T-cell (primary cell): ENCODE measurements at regions not wholly inside any gene's neighbourhood (a gene's known extent, or its start where the extent isn't known, plus 50 kb on each side); places are given as distances from the start of the nearest gene placed in this dataset.
"Not testable (repeated sequence)": the region's sequence is repeated elsewhere in the genome, so short reads cannot be mapped to it uniquely, and the experiment has no call there.

Source experiments
- ATAC-seq, 4 experiments: fragments of 200-7000 bp in 3 of 4; fragments of 150-1000 bp in 1 of 4; cut with Tn5 transposase; replicated peaks in 1 of 4; 1 replicate in 3 of 4; 2 replicates in 1 of 4; pipeline ENCODE4 v1.10.0; 2021; ENCODE audit warnings: moderate library complexity in 3 of 4, mild to moderate bottlenecking in 2 of 4, moderate number of reproducible peaks in 1 of 4
- CTCF ChIA-PET, 2 donors: fragments of 300-600 bp; sonication (Branson Sonifier 250); formaldehyde crosslinking; loops; one replicate each; lab custom pipeline; 2022; ENCODE audit warnings: antibody characterized with exemption in 2 of 2; lab: Charles Lee
- POLR2A ChIA-PET, 2 donors: fragments of 300-600 bp; sonication (Branson Sonifier 250); formaldehyde crosslinking; loops; one replicate each; lab custom pipeline; 2022; ENCODE audit warnings: antibody characterized with exemption in 2 of 2; lab: Charles Lee
- DNase-seq, 35 experiments: peaks; one replicate each; pipeline versions ENCODE4 v3.0.0 to v3.0.0-alpha.2; 2013 to 2023
- H3K27ac ChIP-seq: one replicate; pipeline ENCODE4 v1.5.1; 2013; ENCODE audit warnings: low read length
- H3K27me3 ChIP-seq, 2 experiments: replicated peaks in 1 of 2; 1 replicate in 1 of 2; 2 replicates in 1 of 2; pipeline versions ENCODE4 v1.6.1 to v1.7.0; 2013; ENCODE audit warnings: low read length in 1 of 2, mixed read lengths in 1 of 2; ENCODE audit not compliant: control insufficient read depth in 2 of 2, insufficient read depth in 2 of 2; ENCODE audit errors: extremely low read depth in 1 of 2
- H3K36me3 ChIP-seq, 2 donors: 1 replicate in 1 of 2; 2 replicates in 1 of 2; pipeline versions ENCODE4 v1.6.1 to v1.7.0; 2013; ENCODE audit warnings: low read length in 1 of 2; ENCODE audit not compliant: control insufficient read depth in 2 of 2, insufficient read depth in 1 of 2; ENCODE audit errors: extremely low read depth in 1 of 2
- H3K4me1 ChIP-seq, 2 experiments: 1 replicate in 1 of 2; 2 replicates in 1 of 2; pipeline versions ENCODE4 v1.6.1 to v1.7.0; 2013; ENCODE audit warnings: low read length in 2 of 2, mixed read lengths in 1 of 2; ENCODE audit not compliant: insufficient read depth in 2 of 2, control insufficient read depth in 1 of 2; ENCODE audit errors: extremely low read depth in 1 of 2
- H3K4me3 ChIP-seq, 2 donors: 1 replicate in 1 of 2; 2 replicates in 1 of 2; pipeline versions ENCODE4 v1.5.1 to v1.7.0; 2013; ENCODE audit warnings: mild to moderate bottlenecking in 2 of 2, low read length in 1 of 2, moderate library complexity in 1 of 2; ENCODE audit not compliant: control insufficient read depth in 1 of 2; ENCODE audit errors: extremely low read depth in 1 of 2
- H3K9me3 ChIP-seq: 2 replicates; pipeline ENCODE4 v1.7.0; 2013
- H3K27ac Mint-ChIP-seq, 2 donors: one replicate each; pipeline ENCODE4 v1.8.0; 2020 to 2021; ENCODE audit warnings: mild to moderate bottlenecking in 2 of 2, mixed read lengths in 2 of 2
- H3K27me3 Mint-ChIP-seq, 2 donors: one replicate each; pipeline ENCODE4 v1.8.0; 2021 to 2022; ENCODE audit warnings: mixed read lengths in 2 of 2
- H3K36me3 Mint-ChIP-seq: one replicate; pipeline ENCODE4 v1.8.0; 2021; ENCODE audit warnings: mixed read lengths
- H3K4me1 Mint-ChIP-seq, 3 donors: one replicate each; pipeline ENCODE4 v1.8.0; 2020 to 2022; ENCODE audit warnings: mixed read lengths in 3 of 3, mild to moderate bottlenecking in 1 of 3
- H3K4me3 Mint-ChIP-seq, 3 donors: one replicate each; pipeline ENCODE4 v1.8.0; 2020 to 2022; ENCODE audit warnings: mild to moderate bottlenecking in 3 of 3, mixed read lengths in 3 of 3, moderate library complexity in 3 of 3
- H3K9me3 Mint-ChIP-seq, 3 donors: one replicate each; pipeline ENCODE4 v1.8.0; 2020 to 2022; ENCODE audit warnings: mixed read lengths in 3 of 3
- WGBS: methylation state at CpG from one replicate; pipeline ENCODE4 v1.1.5; 2013; ENCODE audit warnings: missing lambda C conversion rate; ENCODE audit not compliant: insufficient coverage; 5-methylcytosine and 5-hydroxymethylcytosine counted together

DNA sequence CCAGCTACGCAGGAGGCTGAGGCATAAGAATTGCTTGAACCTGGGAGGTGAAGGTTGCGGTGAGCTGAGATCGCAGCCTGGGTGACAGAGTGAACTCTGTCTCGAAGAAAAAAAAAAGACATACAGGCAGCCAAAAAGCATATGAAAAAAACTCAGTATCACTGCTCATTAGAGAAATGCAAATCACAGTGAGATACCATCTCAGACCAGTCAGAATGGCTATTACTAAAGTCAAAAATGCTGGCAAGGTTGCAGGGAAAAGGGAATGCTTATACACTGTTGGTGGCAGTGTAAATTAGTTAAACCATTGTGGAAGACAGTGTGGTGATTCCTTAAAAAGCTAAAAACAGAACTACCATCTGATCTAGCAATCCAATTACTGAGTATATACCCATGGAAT is 123.1 kb downstream of the CHIC2 start:
- H3K36me3 ChIP-seq = no peaks in the 10 kb centered on the region
- H3K4me1 ChIP-seq = no peaks in the 10 kb centered on the region
- ATAC-seq (no peak), DNase-seq (no peak)
- H3K27ac Mint-ChIP-seq = no peak overlapping the region
- no peaks in the 10 kb centered on the region for H3K4me1 Mint-ChIP-seq
- H3K36me3 Mint-ChIP-seq = peaks cover 14% of the 10 kb centered on the region
- ChIA-PET POLR2A (no interaction called here), CTCF (no interaction called here)
- H3K4me3 Mint-ChIP-seq = no peak overlapping the region
- no peak overlapping the region for H3K4me3 ChIP-seq
- H3K9me3 ChIP-seq = no peaks in the 10 kb centered on the region
- no peaks in the 10 kb centered on the region for H3K27me3 ChIP-seq
- peaks cover 0 to 4% of the 10 kb centered on the region in 2 donors for H3K27me3 Mint-ChIP-seq
- peaks cover 0 to 11% (median 0%) of the 10 kb centered on the region in 3 donors for H3K9me3 Mint-ChIP-seq
- no CpG with 5 or more reads among the region's 4 CpGs for WGBS
- H3K27ac ChIP-seq = no peak overlapping the region

- H3K9me3 Mint-ChIP-seq = peaks cover 0 to 11% (median 0%) of the 10 kb centered on the region in 3 donors
- WGBS = no CpG with 5 or more reads among the region's 3 CpGs
- DNase-seq, H3K27me3 Mint-ChIP-seq, H3K9me3 ChIP-seq, H3K4me1 ChIP-seq, H3K27me3 ChIP-seq, CTCF ChIA-PET, H3K27ac ChIP-seq, H3K4me3 Mint-ChIP-seq, H3K4me3 ChIP-seq, H3K36me3 ChIP-seq, H3K27ac Mint-ChIP-seq, H3K4me1 Mint-ChIP-seq, ATAC-seq, POLR2A ChIA-PET: not testable (repeated sequence)
- H3K36me3 Mint-ChIP-seq = peaks cover 21% of the 10 kb centered on the region
These were observed 124.5 kb downstream of the CHIC2 start for GRCh38 chr4:53939892-53940291.

DNA sequence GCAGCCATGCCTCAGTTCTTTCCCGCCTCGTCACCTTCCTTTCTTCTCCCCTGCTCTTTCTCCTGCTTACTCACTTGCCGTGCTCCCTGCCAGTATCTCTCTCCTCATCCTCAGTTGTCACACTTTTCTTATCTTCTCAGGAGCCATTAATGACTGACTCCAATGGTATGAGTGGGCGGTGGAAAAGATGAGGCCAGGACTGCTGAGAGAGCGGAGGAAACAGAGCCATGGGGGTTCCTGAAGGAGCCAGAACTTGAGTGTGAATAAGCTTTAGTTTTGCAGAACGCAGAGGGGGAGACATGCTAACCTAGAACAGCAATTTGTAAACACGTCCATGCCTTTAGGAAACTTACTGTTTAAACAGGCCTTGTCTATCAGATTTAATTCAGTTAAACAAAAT is 126.5 kb downstream of the CHIC2 start:
- Histone ChIP-seq H3K4me3 (no peak overlapping the region), H3K27ac (no peak overlapping the region), H3K4me1 (no peaks in the 10 kb centered on the region), H3K27me3 (no peaks in the 10 kb centered on the region), H3K9me3 (no peaks in the 10 kb centered on the region), H3K36me3 (no peaks in the 10 kb centered on the region)
- WGBS = 79% methylated on average over 3 of the region's 7 CpGs
- Mint-ChIP-seq H3K27me3 (peaks cover under 1 to 4% of the 10 kb centered on the region in 2 donors), H3K36me3 (peaks cover 22% of the 10 kb centered on the region), H3K4me1 (no peaks in the 10 kb centered on the region), H3K9me3 (peaks cover 0 to 11% (median 0%) of the 10 kb centered on the region in 3 donors), H3K4me3 (no peak overlapping the region), H3K27ac (no peak overlapping the region)
- no peak for ATAC-seq
- DNase-seq = no peak
- POLR2A ChIA-PET = no interaction called here
- CTCF ChIA-PET = no interaction called here

DNA sequence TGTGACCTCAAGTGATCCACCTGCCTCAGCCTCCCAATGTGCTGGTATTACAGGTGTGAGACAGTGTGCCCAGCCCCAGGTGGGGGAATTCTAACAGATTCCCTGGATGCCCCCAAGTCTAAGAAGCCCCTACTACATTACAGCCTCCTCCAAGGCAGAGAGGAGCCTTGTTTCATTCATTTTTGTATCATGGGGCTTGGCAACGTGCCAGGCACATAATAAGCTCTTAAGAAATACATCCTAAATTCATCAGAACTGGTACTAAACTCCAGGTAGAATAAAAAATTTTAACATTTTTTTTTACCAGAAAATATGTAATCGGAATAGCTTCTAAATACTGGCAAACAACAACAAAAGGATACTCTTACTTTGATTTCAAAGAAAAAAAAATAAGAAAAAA is 127.1 kb downstream of the CHIC2 start:
- Histone ChIP-seq H3K9me3 (no peaks in the 10 kb centered on the region), H3K4me1 (no peaks in the 10 kb centered on the region), H3K4me3 (no peak overlapping the region), H3K27ac (no peak overlapping the region), H3K27me3 (no peaks in the 10 kb centered on the region), H3K36me3 (no peaks in the 10 kb centered on the region)
- ChIA-PET CTCF (no interaction called here), POLR2A (no interaction called here)
- no peak overlapping the region for H3K4me3 Mint-ChIP-seq
- DNase-seq (no peak), ATAC-seq (no peak)
- no CpG with 5 or more reads among the region's 2 CpGs for WGBS
- no peak overlapping the region for H3K27ac Mint-ChIP-seq
- H3K9me3 Mint-ChIP-seq = peaks cover 0 to 11% (median 0%) of the 10 kb centered on the region in 3 donors
- H3K4me1 Mint-ChIP-seq = no peaks in the 10 kb centered on the region
- H3K27me3 Mint-ChIP-seq = peaks cover 4 to 7% of the 10 kb centered on the region in 2 donors
- H3K36me3 Mint-ChIP-seq = peaks cover 24% of the 10 kb centered on the region

- H3K9me3 ChIP-seq = no peaks in the 10 kb centered on the region
- H3K4me1 ChIP-seq = no peaks in the 10 kb centered on the region
- Mint-ChIP-seq H3K4me1 (no peaks in the 10 kb centered on the region), H3K4me3 (no peak overlapping the region), H3K27ac (no peak overlapping the region), H3K27me3 (peaks cover 10% of the 10 kb centered on the region in 2 donors), H3K9me3 (peaks cover 0 to 11% (median 0%) of the 10 kb centered on the region in 3 donors), H3K36me3 (peaks cover 24% of the 10 kb centered on the region)
- ATAC-seq (no peak), DNase-seq (no peak)
- ChIA-PET CTCF (interaction anchor here (0.5 to 1.0 kb wide), 2 partner anchors 283 to 298 kb away, joined by 3 to 4 read pairs; no protein-coding TSS in a partner anchor), POLR2A (no interaction called here)
- no peak overlapping the region for H3K27ac ChIP-seq
- H3K36me3 ChIP-seq = no peaks in the 10 kb centered on the region
- no peak overlapping the region for H3K4me3 ChIP-seq
- H3K27me3 ChIP-seq = no peaks in the 10 kb centered on the region
These were observed 128.6 kb downstream of the CHIC2 start for GRCh38 chr4:53935780-53936179.

DNA sequence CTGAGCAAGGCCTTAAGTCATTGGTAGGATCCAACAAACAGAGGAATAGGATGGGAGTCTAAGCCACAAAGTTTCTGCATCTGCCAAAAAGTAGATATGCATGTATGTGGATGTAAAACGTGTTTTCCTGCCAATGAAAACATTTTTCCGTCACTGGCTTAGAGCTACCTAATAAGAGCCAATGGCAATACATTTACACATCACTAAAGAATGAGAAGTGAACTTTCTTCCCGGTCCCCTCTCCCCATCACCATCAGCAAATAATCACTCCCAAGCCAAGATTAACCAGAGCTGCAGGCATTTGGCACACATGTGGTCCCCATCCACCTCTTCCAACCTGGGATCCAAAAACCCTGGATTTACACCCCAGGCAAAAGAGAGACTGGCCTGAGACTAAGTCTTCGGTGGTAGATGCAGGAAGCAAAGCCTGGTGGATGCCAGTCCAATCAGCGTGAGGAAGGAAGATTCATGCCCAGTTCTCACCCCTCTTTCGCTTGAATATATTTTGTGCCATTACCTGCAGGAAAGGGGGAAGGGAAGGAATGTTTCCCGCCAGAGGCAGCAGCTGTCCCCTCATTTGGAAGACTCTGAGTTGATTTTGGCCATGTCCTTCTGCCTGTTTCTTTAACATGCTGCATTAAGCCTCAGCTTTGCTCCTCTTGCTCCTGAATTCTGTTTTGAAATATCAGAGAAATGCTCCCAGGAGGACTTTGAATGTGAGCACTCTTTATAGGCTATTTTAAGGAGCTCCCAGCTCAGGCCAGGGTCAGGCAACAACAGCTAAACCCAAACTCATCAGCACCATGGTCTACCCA is 131.4 kb downstream of the CHIC2 start:
- H3K4me3 Mint-ChIP-seq = no peak overlapping the region
- H3K36me3 Mint-ChIP-seq = peaks cover 14% of the 10 kb centered on the region
- Histone ChIP-seq H3K4me3 (no peak overlapping the region), H3K27ac (no peak overlapping the region), H3K4me1 (no peaks in the 10 kb centered on the region), H3K9me3 (no peaks in the 10 kb centered on the region), H3K27me3 (no peaks in the 10 kb centered on the region), H3K36me3 (no peaks in the 10 kb centered on the region)
- CTCF ChIA-PET = interaction anchor here (0.6 to 1.0 kb wide), 4 partner anchors 13 to 301 kb away, joined by 3 to 14 read pairs (median 4); no protein-coding TSS in a partner anchor
- WGBS = 94% methylated on average over 5 of the region's 7 CpGs
- ATAC-seq (no peak), DNase-seq (no peak)
- POLR2A ChIA-PET = no interaction called here
- no peaks in the 10 kb centered on the region for H3K4me1 Mint-ChIP-seq
- H3K27ac Mint-ChIP-seq = no peak overlapping the region
- peaks cover 8 to 10% of the 10 kb centered on the region in 2 donors for H3K27me3 Mint-ChIP-seq
- H3K9me3 Mint-ChIP-seq = no peaks in the 10 kb centered on the region
